Kidney (tissue), 13 donors: ENCODE measurements at regions not wholly inside any gene's neighbourhood (a gene's known extent, or its start where the extent isn't known, plus 50 kb on each side); places are given as distances from the start of the nearest gene placed in this dataset.

Experiments
- DNase-seq, 5 donors: peaks; one replicate each; pipeline ENCODE4 v3.0.0-alpha.2; 2013 to 2020
- FAIRE-seq: peaks from 2 replicates; lab custom pipeline; 2012; peaks lifted over from hg19 to GRCh38; lab: Jason Lieb, UNC
- H3K27ac ChIP-seq, 2 donors: one replicate each; pipeline ENCODE4 v1.7.0; 2013; ENCODE audit warnings: low read depth in 2 of 2, low read length in 2 of 2, inconsistent platforms in 1 of 2
- H3K27me3 ChIP-seq: one replicate; pipeline ENCODE4 v1.7.1; 2013; ENCODE audit warnings: low read length, inconsistent platforms; ENCODE audit not compliant: control insufficient read depth, insufficient read depth
- H3K36me3 ChIP-seq, 3 donors: one replicate each; pipeline versions ENCODE4 v1.7.0 to v1.7.1; 2013; ENCODE audit warnings: low read length in 3 of 3, control low read depth in 1 of 3, inconsistent platforms in 1 of 3; ENCODE audit not compliant: insufficient read depth in 3 of 3, control insufficient read depth in 2 of 3
- H3K4me1 ChIP-seq, 3 donors: one replicate each; pipeline versions ENCODE4 v1.7.0 to v1.7.1; 2013; ENCODE audit warnings: low read length in 3 of 3, inconsistent platforms in 1 of 3, low read depth in 1 of 3; ENCODE audit not compliant: control insufficient read depth in 2 of 3, insufficient read depth in 2 of 3
- H3K4me3 ChIP-seq, 3 donors: one replicate each; pipeline versions ENCODE4 v1.7.0 to v1.8.1; 2013; ENCODE audit warnings: low read length in 3 of 3, control low read depth in 1 of 3, inconsistent platforms in 1 of 3
- H3K9ac ChIP-seq, 3 donors: one replicate each; pipeline versions ENCODE4 v1.7.0 to v1.7.1; 2013; ENCODE audit warnings: low read length in 3 of 3, control low read depth in 1 of 3, inconsistent platforms in 1 of 3
- H3K9me3 ChIP-seq, 3 donors: one replicate each; pipeline versions ENCODE4 v1.7.0 to v1.7.1; 2013; ENCODE audit warnings: low read length in 3 of 3, control low read depth in 1 of 3, inconsistent platforms in 1 of 3; ENCODE audit not compliant: control insufficient read depth in 2 of 3, insufficient read depth in 1 of 3
- intact Hi-C: fragments of 100-400 bp; cut with DNase I; formaldehyde crosslinking; loops from one replicate; pipeline ENCODE4 v1.11.1; 2022
- TF ChIP-seq, protein P1 (sequence below): IDR thresholded peaks from 3 replicates; pipeline ENCODE4 v1.5.1; 2012; ENCODE audit warnings: mild to moderate bottlenecking, moderate library complexity, borderline replicate concordance; ENCODE audit not compliant: insufficient read depth; ENCODE audit errors: extremely low read depth
- donor health status: control.
- donor health status: control.
- donor health status: control.
- donor health status: control.
- donor health status: control.
- donor health status: DM: yes; HTN: yes; CAD: no.
- donor health status: Normal renal cell carcinoma (clear cell type).

DNA sequence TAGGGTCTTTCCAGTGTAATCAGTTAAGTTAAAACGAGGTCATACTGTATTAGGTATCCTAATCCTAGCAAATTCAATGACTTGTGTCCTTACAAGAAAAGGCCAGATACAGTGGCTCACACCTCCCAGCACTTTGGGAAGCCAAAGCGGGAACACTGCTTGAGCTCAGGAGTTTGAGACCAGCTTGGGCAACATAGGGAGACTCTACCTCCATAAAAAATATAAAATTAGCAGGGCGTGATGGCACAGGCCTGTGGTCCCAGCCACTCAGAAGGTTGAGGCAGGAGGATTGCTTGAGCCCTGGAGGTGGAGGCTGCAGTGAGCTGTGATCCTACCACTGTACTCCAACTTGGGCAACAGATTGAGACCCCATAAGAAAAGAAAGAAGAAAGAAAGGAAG lies 61.1 kb downstream of the CXCL12 start:
- no peaks in the 10 kb centered on the region for H3K9me3 ChIP-seq
- no peak overlapping the region for H3K27ac ChIP-seq
- H3K4me1 ChIP-seq = no peaks in the 10 kb centered on the region
- H3K4me3 ChIP-seq = no peak overlapping the region
- no peaks in the 10 kb centered on the region for H3K36me3 ChIP-seq
- no peak overlapping the region for H3K9ac ChIP-seq
- intact Hi-C loops = no loop called here
- no peak for FAIRE-seq
- TF ChIP-seq, protein P1, sequence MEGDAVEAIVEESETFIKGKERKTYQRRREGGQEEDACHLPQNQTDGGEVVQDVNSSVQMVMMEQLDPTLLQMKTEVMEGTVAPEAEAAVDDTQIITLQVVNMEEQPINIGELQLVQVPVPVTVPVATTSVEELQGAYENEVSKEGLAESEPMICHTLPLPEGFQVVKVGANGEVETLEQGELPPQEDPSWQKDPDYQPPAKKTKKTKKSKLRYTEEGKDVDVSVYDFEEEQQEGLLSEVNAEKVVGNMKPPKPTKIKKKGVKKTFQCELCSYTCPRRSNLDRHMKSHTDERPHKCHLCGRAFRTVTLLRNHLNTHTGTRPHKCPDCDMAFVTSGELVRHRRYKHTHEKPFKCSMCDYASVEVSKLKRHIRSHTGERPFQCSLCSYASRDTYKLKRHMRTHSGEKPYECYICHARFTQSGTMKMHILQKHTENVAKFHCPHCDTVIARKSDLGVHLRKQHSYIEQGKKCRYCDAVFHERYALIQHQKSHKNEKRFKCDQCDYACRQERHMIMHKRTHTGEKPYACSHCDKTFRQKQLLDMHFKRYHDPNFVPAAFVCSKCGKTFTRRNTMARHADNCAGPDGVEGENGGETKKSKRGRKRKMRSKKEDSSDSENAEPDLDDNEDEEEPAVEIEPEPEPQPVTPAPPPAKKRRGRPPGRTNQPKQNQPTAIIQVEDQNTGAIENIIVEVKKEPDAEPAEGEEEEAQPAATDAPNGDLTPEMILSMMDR = no peak
- DNase-seq = no peak
- H3K27me3 ChIP-seq = no peaks in the 10 kb centered on the region

GRCh38 chr10:44322137-44322536 lies 62.8 kb downstream of the CXCL12 start:
- no peak for DNase-seq
- no peak for FAIRE-seq

DNA sequence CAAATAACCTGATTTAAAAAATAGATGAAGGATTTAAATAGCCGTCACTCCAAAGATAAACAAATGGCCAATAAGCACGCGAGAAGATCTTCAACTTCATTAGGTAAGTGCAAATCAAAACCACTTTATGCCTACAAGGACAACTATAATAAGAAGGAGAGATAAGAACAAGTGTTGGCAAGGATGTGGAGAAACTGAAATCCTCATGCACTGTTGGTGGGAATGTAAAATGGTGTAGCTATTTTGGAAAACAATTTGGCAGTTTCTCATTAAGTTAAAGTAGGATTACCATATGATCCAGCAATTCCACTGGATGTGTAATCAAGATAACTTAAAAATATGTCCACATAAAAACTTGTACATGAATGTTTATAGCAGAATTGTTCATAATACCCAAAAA lies 64.1 kb downstream of the CXCL12 start:
- no peaks in the 10 kb centered on the region for H3K27me3 ChIP-seq
- DNase-seq (no peak), FAIRE-seq (no peak)
- intact Hi-C loops = no loop called here
- H3K36me3 ChIP-seq = no peaks in the 10 kb centered on the region
- no peak overlapping the region for H3K9ac ChIP-seq
- TF ChIP-seq, protein P1 = no peak
- no peak overlapping the region for H3K4me3 ChIP-seq
- H3K27ac ChIP-seq = no peak overlapping the region
- H3K9me3 ChIP-seq = no peaks in the 10 kb centered on the region
- no peaks in the 10 kb centered on the region for H3K4me1 ChIP-seq

More at GRCh38 chr10:44322137-44322536, 62.8 kb downstream of the CXCL12 start:
- no peaks in the 10 kb centered on the region for H3K4me1 ChIP-seq
- no peaks in the 10 kb centered on the region for H3K9me3 ChIP-seq
- H3K9ac ChIP-seq = no peak overlapping the region
- H3K4me3 ChIP-seq = no peak overlapping the region
- intact Hi-C loops = no loop called here
- H3K27me3 ChIP-seq = no peaks in the 10 kb centered on the region
- H3K27ac ChIP-seq = no peak overlapping the region
- no peaks in the 10 kb centered on the region for H3K36me3 ChIP-seq
- TF ChIP-seq, protein P1 = no peak

DNA sequence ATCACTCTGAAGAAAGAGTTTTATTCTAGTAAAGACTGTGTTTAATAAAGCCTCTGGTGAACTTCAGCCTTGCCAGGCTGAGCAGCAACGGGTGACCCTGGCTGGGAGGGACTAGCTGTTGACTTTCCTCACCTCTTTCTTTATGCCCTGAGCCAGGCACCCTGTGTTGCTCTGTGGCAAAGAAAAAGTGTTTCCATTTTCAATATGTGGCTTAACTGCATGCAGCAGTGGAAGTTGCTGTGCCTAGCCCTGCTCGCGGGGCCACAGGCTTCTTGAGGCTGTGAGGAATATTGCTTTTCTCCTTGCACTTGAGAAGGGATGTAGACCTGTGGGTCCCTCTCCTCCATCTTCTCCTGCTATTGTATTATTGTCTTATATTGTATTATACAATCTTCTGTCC lies 67.0 kb downstream of the CXCL12 start:
- no peak for FAIRE-seq
- intact Hi-C loops = no loop called here

More for the DNA sequence above, 67.0 kb downstream of the CXCL12 start:
- no peaks in the 10 kb centered on the region for H3K4me1 ChIP-seq
- no peak overlapping the region for H3K4me3 ChIP-seq
- H3K9ac ChIP-seq = no peak overlapping the region
- no peak overlapping the region for H3K27ac ChIP-seq
- TF ChIP-seq, protein P1 = no peak
- H3K9me3 ChIP-seq = no peaks in the 10 kb centered on the region
- no peaks in the 10 kb centered on the region for H3K36me3 ChIP-seq
- H3K27me3 ChIP-seq = no peaks in the 10 kb centered on the region
- DNase-seq = no peak
